ENCODE measurements at regions not wholly inside any gene's neighbourhood (a gene's known extent, or its start where the extent isn't known, plus 50 kb on each side); places are given as distances from the start of the nearest gene placed in this dataset.
A peak's percentile ranks its signal among the peaks of the same experiment; 100 is the strongest.
"Not testable (repeated sequence)": the region's sequence is repeated elsewhere in the genome, so short reads cannot be mapped to it uniquely, and the experiment has no call there.

DNA sequence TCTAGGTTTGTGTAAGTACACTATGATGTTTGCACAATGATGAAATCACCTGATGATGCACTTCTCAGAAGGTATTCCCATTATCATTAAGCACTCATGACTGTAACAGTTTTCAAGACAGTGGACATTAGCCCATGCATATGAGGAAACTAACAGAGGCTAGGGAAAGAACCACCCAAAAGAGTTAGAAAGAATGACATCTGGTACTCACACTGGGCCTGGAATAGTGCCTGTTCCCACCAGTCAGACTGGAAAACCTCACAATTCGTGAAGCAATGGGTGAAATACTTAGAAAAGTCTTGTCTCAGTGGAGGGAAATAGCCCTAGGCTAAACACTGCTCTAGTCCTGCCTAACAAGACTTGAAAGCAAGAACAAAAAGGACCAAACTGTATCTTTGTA, 117.4 kb upstream of the GDNF start:
- TF ChIP-seq, protein P1, sequence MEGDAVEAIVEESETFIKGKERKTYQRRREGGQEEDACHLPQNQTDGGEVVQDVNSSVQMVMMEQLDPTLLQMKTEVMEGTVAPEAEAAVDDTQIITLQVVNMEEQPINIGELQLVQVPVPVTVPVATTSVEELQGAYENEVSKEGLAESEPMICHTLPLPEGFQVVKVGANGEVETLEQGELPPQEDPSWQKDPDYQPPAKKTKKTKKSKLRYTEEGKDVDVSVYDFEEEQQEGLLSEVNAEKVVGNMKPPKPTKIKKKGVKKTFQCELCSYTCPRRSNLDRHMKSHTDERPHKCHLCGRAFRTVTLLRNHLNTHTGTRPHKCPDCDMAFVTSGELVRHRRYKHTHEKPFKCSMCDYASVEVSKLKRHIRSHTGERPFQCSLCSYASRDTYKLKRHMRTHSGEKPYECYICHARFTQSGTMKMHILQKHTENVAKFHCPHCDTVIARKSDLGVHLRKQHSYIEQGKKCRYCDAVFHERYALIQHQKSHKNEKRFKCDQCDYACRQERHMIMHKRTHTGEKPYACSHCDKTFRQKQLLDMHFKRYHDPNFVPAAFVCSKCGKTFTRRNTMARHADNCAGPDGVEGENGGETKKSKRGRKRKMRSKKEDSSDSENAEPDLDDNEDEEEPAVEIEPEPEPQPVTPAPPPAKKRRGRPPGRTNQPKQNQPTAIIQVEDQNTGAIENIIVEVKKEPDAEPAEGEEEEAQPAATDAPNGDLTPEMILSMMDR (conservative IDR thresholded peaks at IDR 0.05; ENCODE audit: low read length): no peak

DNA sequence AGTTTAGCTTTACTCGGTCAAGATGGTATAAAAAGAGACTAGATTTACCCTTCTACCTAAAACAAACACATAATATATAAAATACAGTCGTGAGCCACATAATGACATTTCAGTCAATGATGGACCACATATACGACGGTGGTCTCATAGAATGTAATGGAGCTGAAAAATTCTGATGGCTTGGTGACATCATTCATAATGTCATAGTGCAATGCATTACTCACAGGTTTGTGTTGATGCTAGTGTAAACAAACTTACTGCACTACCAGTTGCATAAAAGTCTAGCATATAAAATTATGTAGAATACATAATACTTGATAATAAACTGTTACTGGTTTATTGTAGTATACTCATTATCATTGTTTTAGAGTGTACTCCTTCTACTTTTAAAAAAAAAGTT, 115.9 kb upstream of the GDNF start:
- DNase-seq (ENCODE audit: low read depth): no peak
- no peak overlapping the region for H3K4me3 ChIP-seq (ENCODE audit: low read length)
- TF ChIP-seq, protein P1 (conservative IDR thresholded peaks at IDR 0.05; ENCODE audit: low read length): no peak

More for the DNA sequence above, 117.4 kb upstream of the GDNF start:
- peak; percentile 27 for DNase-seq (ENCODE audit: low read depth)
- no peak overlapping the region for H3K4me3 ChIP-seq (ENCODE audit: low read length)

DNA sequence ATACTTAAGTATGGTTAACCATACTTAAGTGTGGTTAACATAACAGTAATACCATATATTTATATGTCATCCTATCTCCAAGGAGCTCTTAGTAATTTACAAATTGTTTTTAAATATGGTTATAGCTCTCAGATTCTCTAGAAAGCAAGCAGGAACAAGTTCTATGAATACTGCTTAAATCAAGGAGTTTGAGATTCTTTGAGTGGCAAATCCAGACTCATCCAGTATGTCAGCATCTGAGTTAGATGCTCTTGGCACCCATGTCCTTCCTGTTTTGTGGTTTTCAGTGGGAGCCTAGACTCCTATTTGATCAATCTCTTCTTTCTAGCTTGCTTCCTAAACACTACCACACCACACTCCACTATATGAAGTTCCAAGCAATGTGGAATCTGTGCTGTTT, 114.7 kb upstream of the GDNF start:
- TF ChIP-seq, protein P1 (conservative IDR thresholded peaks at IDR 0.05; ENCODE audit: low read length): no peak
- no peak overlapping the region for H3K4me3 ChIP-seq (ENCODE audit: low read length)
- no peak for DNase-seq (ENCODE audit: low read depth)

DNA sequence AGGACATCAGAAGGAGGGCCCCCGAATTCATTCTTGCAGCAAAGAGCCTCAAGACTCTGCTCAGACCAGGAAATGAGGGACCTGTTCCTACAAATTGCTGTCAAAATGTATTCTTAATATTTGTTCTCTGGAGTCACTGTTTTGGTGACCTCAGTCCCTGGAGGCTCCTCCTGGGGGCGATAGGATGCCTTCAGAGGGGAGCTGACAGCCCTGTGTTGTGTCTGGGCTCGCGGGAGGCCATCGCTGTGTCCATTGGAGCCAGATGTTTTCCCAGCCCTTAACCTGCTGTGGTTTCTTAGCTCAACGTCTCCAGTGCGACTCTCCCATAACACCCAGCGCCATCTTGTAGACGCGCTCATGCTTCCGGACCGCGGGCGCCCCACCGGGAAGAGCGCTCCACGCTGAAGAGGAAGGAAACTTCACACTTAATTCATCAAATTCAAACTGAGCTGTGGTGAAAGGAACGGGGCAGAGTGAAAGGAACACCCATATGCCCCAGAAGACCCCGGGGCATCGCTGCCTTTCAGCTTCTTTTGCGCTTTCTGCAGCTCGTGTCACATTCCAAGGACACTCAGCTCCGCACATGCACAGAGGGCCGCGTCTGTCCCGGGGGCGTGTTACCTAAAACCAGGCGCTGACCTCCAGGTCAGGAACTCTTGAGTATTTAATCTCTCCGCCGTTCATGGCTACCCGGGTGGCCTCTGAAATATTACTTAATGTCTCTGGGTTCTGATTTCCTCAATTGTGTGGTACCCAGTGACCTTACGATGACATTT, 112.3 kb upstream of the GDNF start:
- no peak for DNase-seq (ENCODE audit: low read depth)
- TF ChIP-seq, protein P1 (conservative IDR thresholded peaks at IDR 0.05; ENCODE audit: low read length): no peak
- no peak overlapping the region for H3K4me3 ChIP-seq (ENCODE audit: low read length)

DNA sequence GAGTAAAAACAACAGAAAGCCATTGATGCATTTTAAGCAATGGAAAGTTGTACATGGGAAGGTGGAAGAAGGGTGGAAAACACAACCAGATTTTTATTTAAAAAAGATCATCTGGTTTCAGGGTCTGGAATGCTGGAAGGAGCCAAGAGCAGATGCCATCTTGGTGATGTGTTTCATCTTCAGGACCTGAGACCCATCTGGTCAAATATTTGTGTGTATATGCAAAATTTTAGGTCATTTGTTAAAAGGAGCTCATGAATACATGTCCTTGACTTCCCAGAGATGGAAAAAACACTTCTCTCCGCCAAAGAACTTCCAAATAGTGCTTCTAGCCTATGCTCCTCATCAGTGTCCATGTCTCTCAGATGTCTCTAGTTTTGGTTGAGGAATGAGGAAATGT, 110.6 kb upstream of the GDNF start:
- TF ChIP-seq, protein P1 (conservative IDR thresholded peaks at IDR 0.05; ENCODE audit: low read length): no peak
- H3K4me3 ChIP-seq (ENCODE audit: low read length): no peak overlapping the region
- peak; percentile 65 for DNase-seq (ENCODE audit: low read depth)

DNA sequence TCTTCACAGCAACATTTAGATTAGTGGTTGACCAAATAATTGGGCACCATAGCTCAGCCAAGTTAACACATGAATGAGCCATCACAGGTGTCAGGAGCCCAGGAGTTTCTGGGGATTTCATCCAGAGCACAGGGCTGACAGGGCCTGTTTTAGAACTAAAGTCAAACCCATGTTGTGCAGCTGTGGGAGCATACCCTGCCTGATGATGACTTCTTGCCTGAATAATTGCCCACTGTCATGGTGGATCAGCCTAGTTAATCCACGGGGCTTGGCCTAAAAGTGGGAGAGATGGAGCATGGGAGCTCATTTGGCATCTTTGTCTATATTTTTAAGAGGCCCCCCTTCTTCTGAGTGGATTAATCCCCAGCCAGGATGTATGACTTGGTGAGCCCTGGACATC, 105.6 kb upstream of the GDNF start:
- TF ChIP-seq, protein P1 (conservative IDR thresholded peaks at IDR 0.05; ENCODE audit: low read length): no peak
- H3K4me3 ChIP-seq (ENCODE audit: low read length): no peak overlapping the region
- no peak for DNase-seq (ENCODE audit: low read depth)

DNA sequence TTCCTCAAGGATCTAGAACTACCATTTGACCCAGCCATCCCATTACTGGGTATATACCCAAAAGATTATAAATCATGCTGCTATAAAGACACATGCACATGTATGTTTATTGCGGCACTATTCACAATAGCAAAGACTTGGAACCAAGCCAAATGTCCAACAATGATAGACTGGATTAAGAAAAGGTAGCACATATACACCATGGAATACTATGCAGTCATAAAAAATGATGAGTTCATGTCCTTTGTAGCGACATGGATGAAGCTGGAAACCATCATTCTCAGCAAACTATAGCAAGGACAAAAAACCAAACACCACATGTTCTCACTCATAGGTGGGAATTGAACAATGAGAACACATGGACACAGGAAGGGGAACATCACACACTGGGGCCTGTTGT, 103.3 kb upstream of the GDNF start:
- not testable (repeated sequence) for DNase-seq (ENCODE audit: low read depth); H3K4me3 ChIP-seq (ENCODE audit: low read length)
